ENCODE measurements at regions not wholly inside any gene's neighbourhood (a gene's known extent, or its start where the extent isn't known, plus 50 kb on each side); places are given as distances from the start of the nearest gene placed in this dataset.

DNA sequence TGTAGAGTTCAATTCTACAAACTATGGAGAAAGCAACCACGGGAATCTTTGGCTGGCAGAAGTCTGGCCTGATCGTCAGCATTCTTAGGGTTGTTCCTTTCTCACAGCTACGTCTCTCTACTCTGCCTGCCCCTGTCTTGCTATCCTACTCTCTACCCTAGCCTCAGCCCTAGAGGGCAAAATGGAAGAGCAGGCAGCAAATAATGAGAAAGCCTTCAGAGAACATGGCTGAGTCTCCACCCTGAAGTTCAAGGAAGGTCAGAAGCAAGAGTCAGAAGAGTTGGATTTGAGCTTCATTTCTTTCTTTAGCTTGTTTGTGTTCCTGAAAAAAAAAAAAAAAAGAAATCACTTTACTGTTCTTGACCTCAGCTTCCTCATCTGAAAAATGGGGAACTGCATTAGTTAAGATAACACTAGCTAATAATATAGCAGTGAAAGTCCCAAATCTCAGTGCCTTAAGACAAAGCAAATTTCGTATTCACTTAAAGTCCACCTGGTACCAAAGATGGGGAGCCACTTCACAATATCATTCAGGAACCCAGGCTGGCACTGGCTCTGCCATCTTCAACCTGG, 50.2 kb upstream of the CCND2 start:
- no peak for DNase-seq (ENCODE audit: low read depth)
- H3K4me3 ChIP-seq (ENCODE audit: control insufficient read depth, low read depth, low read length): no peak overlapping the region
- TF ChIP-seq CTCF (IDR thresholded peaks at IDR 0.05; ENCODE audit: control insufficient read depth, insufficient read depth, low read depth, low read length, missing control alignments): no peak

- DNase-seq (ENCODE audit: low read depth): no peak
- TF ChIP-seq CTCF (IDR thresholded peaks at IDR 0.05; ENCODE audit: control insufficient read depth, insufficient read depth, low read depth, low read length, missing control alignments): no peak
These were observed 52.3 kb upstream of the CCND2 start for GRCh38 chr12:4221258-4221620.

DNA sequence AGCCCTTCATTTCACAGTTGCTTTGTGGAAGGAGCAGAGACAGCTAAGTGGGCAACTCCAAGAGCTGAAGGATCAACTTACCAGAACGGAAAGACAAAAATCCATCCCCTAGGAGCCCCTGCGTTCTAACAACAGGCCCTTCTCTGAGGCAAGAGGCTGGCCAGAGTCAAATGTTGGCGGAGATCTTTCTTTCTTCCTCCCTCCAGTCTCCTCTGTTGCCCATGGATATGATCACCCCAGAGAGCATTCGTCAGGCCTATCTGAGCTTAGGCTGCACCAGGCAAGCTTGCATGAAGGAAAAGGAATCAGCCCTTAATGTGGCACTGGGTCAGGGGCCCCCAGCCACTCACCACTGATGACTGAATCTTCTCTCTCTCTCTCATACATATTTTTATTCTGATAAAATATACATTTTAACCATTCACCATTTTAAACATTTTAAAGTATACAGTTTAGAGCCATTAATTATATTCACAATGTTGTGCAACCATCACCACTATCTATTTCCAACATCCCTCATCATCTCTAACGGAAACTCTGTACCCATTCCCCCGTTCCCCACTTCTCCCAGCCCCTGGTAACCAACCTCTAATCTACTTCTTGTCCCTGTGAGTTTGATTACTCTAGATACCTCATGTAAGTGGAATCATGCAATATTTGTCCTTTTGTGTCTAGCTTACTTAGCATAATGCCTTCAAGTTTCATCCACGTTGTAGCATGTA, 52.9 kb upstream of the CCND2 start:
- DNase-seq (ENCODE audit: low read depth): no peak
- TF ChIP-seq CTCF (IDR thresholded peaks at IDR 0.05; ENCODE audit: control insufficient read depth, insufficient read depth, low read depth, low read length, missing control alignments): no peak
- no peak overlapping the region for H3K4me3 ChIP-seq (ENCODE audit: control insufficient read depth, low read depth, low read length)

More at GRCh38 chr12:4221258-4221620, 52.3 kb upstream of the CCND2 start:
- no peak overlapping the region for H3K4me3 ChIP-seq (ENCODE audit: control insufficient read depth, low read depth, low read length)

GRCh38 chr12:4217091-4217490, 56.5 kb upstream of the CCND2 start:
- no peak for TF ChIP-seq CTCF (IDR thresholded peaks at IDR 0.05; ENCODE audit: control insufficient read depth, insufficient read depth, low read depth, low read length, missing control alignments)
- no peak for DNase-seq (ENCODE audit: low read depth)
- H3K4me3 ChIP-seq (ENCODE audit: control insufficient read depth, low read depth, low read length): no peak overlapping the region

GRCh38 chr12:4216187-4216927, 57.2 kb upstream of the CCND2 start:
- no peak for TF ChIP-seq CTCF (IDR thresholded peaks at IDR 0.05; ENCODE audit: control insufficient read depth, insufficient read depth, low read depth, low read length, missing control alignments)
- no peak for DNase-seq (ENCODE audit: low read depth)
- H3K4me3 ChIP-seq (ENCODE audit: control insufficient read depth, low read depth, low read length): no peak overlapping the region

DNA sequence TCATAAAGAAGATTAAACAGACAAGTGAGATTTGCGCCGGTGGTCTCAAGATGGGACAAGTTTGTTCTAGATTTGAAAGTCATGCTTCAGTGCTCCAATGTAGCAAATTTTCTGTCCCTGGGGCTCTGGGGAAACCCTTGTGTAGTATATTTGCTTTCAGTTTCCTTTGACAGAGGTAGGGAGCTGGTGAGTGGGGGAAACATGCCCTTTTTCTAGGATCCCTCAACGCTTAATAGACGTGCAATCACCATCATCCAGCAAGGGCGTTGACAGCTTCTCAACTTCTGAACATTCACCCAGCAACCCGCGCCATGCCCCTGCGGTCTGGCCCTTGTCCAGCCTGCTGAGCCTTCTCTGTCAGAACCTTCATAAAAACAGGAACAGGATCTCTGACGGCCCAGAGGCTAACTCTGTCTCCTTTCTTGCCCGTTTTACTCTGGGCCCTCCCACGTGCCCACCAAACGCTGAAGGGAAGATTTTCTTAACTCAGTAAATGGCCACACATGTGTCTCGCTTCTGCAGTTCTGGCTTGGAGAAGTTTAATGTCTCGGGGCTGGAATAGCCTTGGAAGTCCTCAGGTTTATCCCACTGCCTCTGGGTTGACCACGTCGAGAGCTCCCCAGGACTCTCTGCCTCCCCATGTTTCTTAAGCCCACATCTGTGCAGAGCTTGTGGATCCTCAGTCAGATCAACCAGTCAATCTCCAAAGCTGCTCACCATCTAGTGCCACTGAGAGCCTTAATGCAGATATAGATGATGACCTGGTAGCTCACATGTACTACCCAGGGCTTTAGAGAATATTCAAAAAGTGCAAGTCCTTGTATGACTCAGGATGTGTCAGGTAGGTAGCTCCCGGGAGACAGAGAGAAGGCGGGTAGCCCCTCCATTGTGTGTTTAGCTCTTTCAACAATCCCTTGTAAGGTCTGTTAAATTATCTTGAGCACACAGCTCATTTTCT, 58.1 kb upstream of the CCND2 start:
- no peak overlapping the region for H3K4me3 ChIP-seq (ENCODE audit: control insufficient read depth, low read depth, low read length)
- DNase-seq (ENCODE audit: low read depth): no peak
- no peak for TF ChIP-seq CTCF (IDR thresholded peaks at IDR 0.05; ENCODE audit: control insufficient read depth, insufficient read depth, low read depth, low read length, missing control alignments)
